Fibroblast of mammary gland (primary cell): ENCODE measurements at regions not wholly inside any gene's neighbourhood (a gene's known extent, or its start where the extent isn't known, plus 50 kb on each side); places are given as distances from the start of the nearest gene placed in this dataset.

Experiments
- DNase-seq: peaks from one replicate; pipeline ENCODE4 v3.0.0-alpha.2; 2010; ENCODE audit warnings: low read depth
- H3K4me3 ChIP-seq: 2 replicates; pipeline ENCODE4 v1.5.1; 2011; ENCODE audit warnings: low read depth, mild to moderate bottlenecking, low read length, moderate library complexity; ENCODE audit not compliant: control insufficient read depth
- TF ChIP-seq, protein P1 (sequence below): conservative IDR thresholded peaks from 2 replicates; pipeline ENCODE4 v1.5.1; 2011; ENCODE audit warnings: low read depth, low read length, inconsistent platforms; ENCODE audit not compliant: control insufficient read depth, insufficient read depth

DNA sequence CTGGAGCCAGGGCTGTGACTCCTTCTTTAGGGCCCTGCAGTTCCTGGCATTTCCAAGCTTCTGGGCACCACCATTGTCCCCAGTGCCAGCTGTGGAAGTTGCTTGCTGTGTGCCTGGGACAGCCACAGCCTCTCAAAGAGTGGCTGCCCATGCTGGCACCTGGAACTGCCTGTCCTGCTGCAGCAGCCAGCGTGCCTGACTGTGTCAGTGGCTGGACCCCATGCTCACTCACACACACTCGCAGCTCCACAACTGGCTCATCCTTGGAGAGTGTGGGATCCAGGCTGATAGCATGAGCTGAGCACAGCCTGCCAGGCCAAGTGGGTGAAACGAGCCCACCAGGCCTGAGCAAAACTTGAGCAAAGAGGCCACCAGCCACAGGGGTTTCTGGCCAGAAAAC, 1107.6 kb downstream of the C4orf33 start:
- no peak for DNase-seq
- H3K4me3 ChIP-seq: no peak overlapping the region
- TF ChIP-seq, protein P1, sequence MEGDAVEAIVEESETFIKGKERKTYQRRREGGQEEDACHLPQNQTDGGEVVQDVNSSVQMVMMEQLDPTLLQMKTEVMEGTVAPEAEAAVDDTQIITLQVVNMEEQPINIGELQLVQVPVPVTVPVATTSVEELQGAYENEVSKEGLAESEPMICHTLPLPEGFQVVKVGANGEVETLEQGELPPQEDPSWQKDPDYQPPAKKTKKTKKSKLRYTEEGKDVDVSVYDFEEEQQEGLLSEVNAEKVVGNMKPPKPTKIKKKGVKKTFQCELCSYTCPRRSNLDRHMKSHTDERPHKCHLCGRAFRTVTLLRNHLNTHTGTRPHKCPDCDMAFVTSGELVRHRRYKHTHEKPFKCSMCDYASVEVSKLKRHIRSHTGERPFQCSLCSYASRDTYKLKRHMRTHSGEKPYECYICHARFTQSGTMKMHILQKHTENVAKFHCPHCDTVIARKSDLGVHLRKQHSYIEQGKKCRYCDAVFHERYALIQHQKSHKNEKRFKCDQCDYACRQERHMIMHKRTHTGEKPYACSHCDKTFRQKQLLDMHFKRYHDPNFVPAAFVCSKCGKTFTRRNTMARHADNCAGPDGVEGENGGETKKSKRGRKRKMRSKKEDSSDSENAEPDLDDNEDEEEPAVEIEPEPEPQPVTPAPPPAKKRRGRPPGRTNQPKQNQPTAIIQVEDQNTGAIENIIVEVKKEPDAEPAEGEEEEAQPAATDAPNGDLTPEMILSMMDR: no peak

DNA sequence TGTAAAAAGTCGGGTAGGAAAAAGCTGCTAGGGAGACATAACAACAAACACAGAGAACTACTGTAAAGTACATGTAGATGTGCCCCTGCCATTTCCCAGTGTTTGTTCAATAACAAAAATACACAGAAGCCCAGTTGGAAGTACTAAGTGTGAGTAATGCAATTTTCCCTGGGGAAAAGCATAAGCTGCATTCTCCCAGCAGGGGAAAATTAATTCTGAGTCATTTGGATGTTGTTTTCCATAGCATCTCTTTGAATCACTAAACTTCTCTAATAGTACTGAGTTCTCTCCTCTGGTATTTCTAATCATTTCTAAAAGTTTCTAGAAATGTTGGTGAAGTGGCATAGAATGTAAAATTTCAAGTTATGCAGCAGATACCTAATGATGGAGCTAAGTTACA, 1114.9 kb downstream of the C4orf33 start:
- no peak overlapping the region for H3K4me3 ChIP-seq
- TF ChIP-seq, protein P1: no peak
- peak; percentile 93 for DNase-seq

DNA sequence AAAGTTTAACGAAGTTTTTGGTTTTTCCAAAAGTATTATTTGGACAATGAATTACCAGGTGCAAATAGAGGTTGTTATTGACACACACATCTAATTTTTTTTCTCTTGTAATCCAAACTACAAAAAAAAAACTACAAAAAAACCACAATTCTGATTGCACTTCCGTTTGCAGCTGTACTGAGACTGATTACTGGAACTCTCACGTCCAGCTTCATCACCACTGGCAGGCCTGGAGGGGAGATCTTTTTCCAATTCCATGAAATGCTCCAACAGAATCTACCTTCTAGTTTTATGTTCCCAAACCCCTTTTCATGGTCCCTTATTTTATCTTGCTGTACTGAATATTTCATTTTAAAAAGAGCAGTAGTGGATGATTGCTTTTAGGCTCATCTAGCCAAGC, 1118.3 kb downstream of the C4orf33 start:
- H3K4me3 ChIP-seq: no peak overlapping the region
- DNase-seq: no peak
- TF ChIP-seq, protein P1: no peak

DNA sequence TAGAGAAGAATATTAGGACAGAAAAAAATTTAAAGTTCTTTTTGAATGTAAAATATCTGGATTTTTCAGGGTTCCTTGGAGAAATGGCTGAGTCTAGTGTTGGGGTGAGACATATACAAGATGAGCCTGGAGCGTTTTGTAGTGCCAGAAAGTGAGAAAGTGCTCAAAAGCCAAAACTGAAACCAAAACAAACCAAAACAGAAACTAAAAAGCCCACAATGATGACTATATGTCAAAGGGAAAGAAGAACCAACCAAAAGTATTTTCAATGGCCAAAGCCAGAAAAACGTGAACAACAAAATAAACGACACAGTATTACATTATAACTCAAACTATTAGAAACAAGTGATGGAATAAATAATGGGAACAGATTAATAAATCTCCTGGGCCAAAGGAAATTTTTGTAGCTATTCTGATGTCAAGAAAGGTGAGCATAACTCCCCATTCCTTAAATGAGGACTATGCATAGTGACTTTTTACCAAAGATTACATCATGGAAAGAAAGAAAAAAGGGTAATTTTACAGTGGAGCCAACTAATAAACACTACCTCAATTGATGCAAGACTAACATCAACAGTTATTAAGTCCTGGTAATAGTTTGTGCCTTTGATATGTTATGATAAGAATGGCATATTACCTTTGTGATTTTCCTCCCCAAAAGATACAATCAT, 1137.6 kb downstream of the C4orf33 start:
- H3K4me3 ChIP-seq: no peak overlapping the region
- DNase-seq: peak; percentile 15
- TF ChIP-seq, protein P1: no peak

DNA sequence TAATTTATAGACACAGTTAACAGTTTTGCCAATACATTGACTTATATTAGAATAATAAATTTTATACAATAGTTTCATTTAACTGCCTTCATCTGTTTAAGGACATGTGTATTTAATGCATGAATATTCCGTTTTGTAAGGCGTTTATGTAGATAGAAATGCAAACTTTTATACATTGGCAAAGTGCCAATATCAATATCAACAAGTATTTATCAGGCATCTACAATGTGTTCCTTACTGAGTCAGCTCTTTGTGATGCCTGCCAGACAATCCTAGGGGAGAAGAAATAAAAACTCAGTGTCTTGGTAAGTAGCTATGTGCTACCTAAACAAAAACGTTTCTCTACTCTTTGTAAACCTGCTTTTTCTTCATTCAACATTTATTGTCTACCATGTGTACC, 1142.2 kb downstream of the C4orf33 start:
- TF ChIP-seq, protein P1: no peak
- no peak overlapping the region for H3K4me3 ChIP-seq
- DNase-seq: peak; percentile 20

DNA sequence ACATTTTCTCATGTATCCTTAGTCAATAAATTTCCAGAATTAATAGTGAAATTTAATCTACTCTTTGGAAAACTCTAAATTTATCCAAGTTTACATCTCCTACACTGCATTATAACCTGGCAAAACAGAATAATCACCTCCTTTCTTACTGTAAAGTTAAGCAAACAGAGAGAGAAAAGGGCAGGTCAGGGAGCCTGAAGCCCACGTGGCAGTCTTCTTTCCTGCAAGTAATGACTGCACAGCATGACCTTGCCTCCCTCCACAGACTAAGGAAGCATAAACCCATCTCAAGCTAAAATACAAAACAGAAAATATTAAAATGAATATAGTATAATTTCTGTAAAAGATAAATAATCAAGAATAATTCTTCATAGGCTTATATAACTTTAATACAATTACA, 1153.0 kb downstream of the C4orf33 start:
- TF ChIP-seq, protein P1: no peak
- H3K4me3 ChIP-seq: no peak overlapping the region
- no peak for DNase-seq

DNA sequence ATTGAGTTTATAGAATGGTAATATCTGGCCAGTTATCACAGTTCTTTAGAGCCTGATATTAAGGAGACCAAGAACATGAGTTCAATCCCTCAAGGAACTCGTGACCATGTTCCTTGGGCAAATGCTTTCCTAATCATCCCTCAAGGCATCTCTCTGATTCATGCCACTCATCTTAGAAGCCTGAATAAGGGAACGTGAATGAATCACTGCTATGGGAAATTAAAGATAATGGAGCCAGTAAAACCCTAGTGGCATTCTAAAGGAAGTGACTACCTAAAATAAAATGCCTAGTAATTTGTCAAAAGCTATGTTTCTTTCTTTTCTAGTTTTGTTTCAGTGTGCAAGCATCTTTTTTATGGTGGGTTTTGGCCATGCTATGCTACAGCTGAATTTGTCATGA, 1161.3 kb downstream of the C4orf33 start:
- TF ChIP-seq, protein P1: no peak
- DNase-seq: peak; percentile 84
- H3K4me3 ChIP-seq: no peak overlapping the region
